Cardiac fibroblast (primary cell): ENCODE measurements at regions not wholly inside any gene's neighbourhood (a gene's known extent, or its start where the extent isn't known, plus 50 kb on each side); places are given as distances from the start of the nearest gene placed in this dataset.
A peak's percentile ranks its signal among the peaks of the same experiment; 100 is the strongest.

ENCODE experiments used
- DNase-seq, 2 donors: peaks; one replicate each; pipeline versions ENCODE4 v3.0.0 to v3.0.0-alpha.2; 2010; ENCODE audit warnings: low read depth in 2 of 2
- H3K4me3 ChIP-seq, 2 donors: replicated peaks in 1 of 2; 1 replicate in 1 of 2; 2 replicates in 1 of 2; pipeline ENCODE4 v1.5.1; 2011; ENCODE audit warnings: low read depth in 2 of 2, low read length in 2 of 2, mild to moderate bottlenecking in 2 of 2, moderate library complexity in 1 of 2
- CTCF ChIP-seq: IDR thresholded peaks from one replicate; pipeline ENCODE4 v1.5.1; 2011; ENCODE audit warnings: low read depth, mild to moderate bottlenecking, low read length, inconsistent platforms

DNA sequence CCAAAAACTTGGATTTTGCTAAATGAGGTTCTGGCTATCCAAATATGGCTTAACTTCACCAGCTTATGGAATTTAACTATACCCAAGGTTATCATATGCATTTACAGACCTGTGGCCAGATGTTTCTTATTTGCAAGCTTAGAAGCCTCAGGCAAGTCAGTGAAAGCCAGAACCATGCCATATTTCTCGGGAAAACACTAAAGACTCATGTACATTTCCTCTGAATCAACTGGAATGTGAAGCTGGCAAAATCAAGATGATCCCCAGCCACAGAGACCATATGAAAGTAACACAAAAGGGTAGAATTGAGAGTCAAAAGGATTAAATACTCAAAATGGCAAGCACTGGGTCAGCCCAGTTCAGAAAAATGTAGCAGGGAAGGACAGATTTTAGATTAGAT, 76.4 kb upstream of the SLC1A1 start:
- no peak overlapping the region for H3K4me3 ChIP-seq
- no peak for TF ChIP-seq CTCF
- peak in 1 of 2 donors; percentile 32 for DNase-seq

- no peak for TF ChIP-seq CTCF
Measured at GRCh38 chr9:4404156-4404555, 86.1 kb upstream of the SLC1A1 start.

GRCh38 chr9:4402501-4402900, 87.8 kb upstream of the SLC1A1 start:
- TF ChIP-seq CTCF: no peak
- H3K4me3 ChIP-seq: no peak overlapping the region
- DNase-seq: no peak

More at GRCh38 chr9:4404156-4404555, 86.1 kb upstream of the SLC1A1 start:
- no peak overlapping the region for H3K4me3 ChIP-seq
- no peak for DNase-seq

- DNase-seq: no peak
- no peak for TF ChIP-seq CTCF
- no peak overlapping the region for H3K4me3 ChIP-seq
Measured at GRCh38 chr9:4400731-4401130, 89.5 kb upstream of the SLC1A1 start.

DNA sequence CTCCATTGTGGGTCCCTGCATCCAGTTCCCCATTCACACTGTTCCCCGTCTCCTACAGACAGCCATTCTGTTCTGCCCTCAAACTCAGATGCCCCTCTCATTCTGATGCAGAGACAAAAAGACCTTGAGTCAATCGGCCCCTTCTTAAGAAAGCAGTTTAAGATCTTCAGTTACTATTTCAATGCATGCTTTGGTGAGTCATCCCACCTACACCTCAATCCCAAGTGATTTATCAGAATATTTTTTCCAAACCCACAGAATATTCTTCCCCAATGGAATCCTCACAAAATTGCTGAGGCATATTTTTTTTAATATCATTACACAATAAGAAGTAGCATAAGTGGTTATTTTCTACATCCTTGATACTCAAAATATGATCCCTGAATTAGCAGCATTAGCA, 92.4 kb upstream of the SLC1A1 start:
- DNase-seq: peak; percentile 27 to 57
- H3K4me3 ChIP-seq: no peak overlapping the region
- no peak for TF ChIP-seq CTCF

- DNase-seq: no peak
- TF ChIP-seq CTCF: no peak
- no peak overlapping the region for H3K4me3 ChIP-seq
Measured at GRCh38 chr9:4393806-4394523, 94.1 kb upstream of the GLIS3 start.

- H3K4me3 ChIP-seq: no peak overlapping the region
- peak; percentile 30 to 55 for DNase-seq
- no peak for TF ChIP-seq CTCF
Measured at GRCh38 chr9:4389755-4390154, 89.9 kb upstream of the GLIS3 start.
